T-helper 1 cell treated with Interleukin-12 subunit alpha and Interleukin-12 subunit beta and Interleukin-4 antibody, amounts not matched to agents 30 μg/mL and 1 μg/mL, for 36 hours (primary cell): ENCODE measurements at regions not wholly inside any gene's neighbourhood (a gene's known extent, or its start where the extent isn't known, plus 50 kb on each side); places are given as distances from the start of the nearest gene placed in this dataset.

Experiments used
- H3K27ac Mint-ChIP-seq: one replicate; pipeline ENCODE4 v1.8.0; 2021; ENCODE audit warnings: mild to moderate bottlenecking, mixed read lengths
- H3K27me3 Mint-ChIP-seq: one replicate; pipeline ENCODE4 v1.8.0; 2021; ENCODE audit warnings: low read depth, mixed read lengths
- H3K36me3 Mint-ChIP-seq: one replicate; pipeline ENCODE4 v1.8.0; 2021; ENCODE audit warnings: low read depth, mixed read lengths
- H3K4me1 Mint-ChIP-seq: one replicate; pipeline ENCODE4 v1.8.0; 2021; ENCODE audit warnings: low read depth, mixed read lengths
- H3K4me3 Mint-ChIP-seq: one replicate; pipeline ENCODE4 v1.8.0; 2021; ENCODE audit warnings: mild to moderate bottlenecking, moderate library complexity, mixed read lengths
- H3K9me3 Mint-ChIP-seq: one replicate; pipeline ENCODE4 v1.8.0; 2021; ENCODE audit warnings: mixed read lengths

DNA sequence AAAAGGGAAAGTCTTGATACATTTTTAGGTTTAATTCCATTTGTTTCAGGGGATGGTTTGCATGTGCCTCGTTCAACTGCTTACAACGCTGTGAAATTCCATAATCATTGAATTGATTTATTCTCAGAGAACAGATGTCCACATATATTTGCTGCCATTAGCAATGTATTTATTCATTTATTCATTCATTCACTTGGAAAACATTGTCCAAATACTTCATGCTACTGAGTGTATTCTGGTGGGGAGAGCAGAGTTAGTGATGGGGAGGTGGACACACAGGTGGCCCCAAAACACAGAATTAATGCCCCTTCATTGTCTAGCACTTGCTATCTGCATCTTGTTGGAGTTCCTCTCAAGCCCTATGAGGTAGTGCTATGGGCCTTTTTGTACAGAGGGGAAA is 141.2 kb upstream of the PARP11 start:
- Mint-ChIP-seq H3K9me3 (no peaks in the 10 kb centered on the region), H3K4me1 (no peaks in the 10 kb centered on the region), H3K27me3 (peaks cover 7% of the 10 kb centered on the region), H3K36me3 (no peaks in the 10 kb centered on the region), H3K4me3 (no peak overlapping the region), H3K27ac (no peak overlapping the region)

DNA sequence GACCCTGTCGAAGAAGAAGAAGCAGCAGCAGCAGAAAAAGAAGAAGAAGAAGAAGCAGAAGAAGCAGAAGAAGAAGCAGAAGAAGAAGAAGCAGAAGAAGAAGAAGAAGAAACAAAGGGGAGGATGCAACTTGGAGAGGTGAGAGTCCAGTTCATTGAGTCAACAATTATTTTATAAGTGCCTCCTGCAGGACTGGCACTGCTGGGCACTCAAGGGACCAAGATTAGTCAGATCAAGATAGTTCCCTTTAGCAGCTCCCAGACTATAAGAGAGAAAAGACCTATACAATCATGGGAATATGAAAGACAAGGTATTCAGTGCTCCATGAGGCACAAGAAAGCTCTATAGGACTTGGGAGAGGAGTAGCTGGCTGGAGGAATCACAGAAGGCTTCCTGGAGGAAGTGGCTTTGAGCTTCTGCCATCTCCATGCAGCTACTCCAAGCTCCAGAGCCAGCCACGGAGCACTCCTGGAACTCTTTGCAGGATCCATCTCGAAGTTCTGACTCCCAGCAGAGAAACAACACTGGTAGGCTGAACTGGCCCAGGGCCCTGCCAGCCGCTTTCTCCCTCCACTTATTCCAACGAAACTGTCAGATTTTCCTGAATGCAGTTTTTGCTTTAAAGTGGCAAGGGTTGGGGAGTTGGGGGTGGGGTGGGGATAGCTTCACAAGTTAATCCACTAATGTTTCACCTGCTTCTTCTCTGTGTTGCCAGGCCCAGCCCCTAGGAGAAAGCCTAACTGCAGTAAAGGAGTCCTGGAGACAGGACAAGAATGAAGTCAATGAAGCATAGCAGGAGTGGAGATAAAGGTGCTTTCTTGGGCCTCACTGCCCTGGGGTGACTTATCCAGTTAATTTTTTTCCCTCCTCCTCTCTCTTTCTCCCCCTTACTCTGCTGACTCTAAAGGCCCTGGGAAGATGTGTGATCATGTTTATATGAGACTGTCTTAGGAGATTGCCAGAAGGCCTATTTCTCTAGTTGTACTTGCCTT is 140.1 kb upstream of the PARP11 start:
- no peaks in the 10 kb centered on the region for H3K9me3 Mint-ChIP-seq

DNA sequence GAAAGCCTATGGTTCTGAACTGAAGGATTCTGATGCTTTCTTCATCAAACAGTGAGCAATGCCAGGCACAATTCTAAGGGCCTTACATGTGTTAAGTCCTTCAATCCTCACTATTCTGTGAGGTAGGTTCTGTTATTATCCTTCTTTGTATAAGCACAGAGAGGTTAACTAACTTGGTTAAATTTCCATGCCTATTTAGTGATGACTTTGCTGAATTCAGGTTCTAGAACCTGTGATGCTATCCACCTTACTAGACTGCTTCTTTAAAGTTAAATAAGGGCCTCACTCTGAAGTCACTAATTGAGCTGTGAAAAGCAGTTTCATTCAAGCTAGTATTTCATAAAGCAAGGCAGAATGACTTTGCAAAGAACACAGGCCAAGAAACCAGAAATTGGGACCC is 138.9 kb upstream of the PARP11 start:
- Mint-ChIP-seq H3K27ac (no peak overlapping the region), H3K9me3 (no peaks in the 10 kb centered on the region), H3K36me3 (no peaks in the 10 kb centered on the region), H3K4me1 (no peaks in the 10 kb centered on the region), H3K27me3 (peaks cover 5% of the 10 kb centered on the region), H3K4me3 (no peak overlapping the region)

More for the DNA sequence above, 140.1 kb upstream of the PARP11 start:
- no peak overlapping the region for H3K4me3 Mint-ChIP-seq
- no peaks in the 10 kb centered on the region for H3K36me3 Mint-ChIP-seq
- H3K27ac Mint-ChIP-seq = no peak overlapping the region
- peaks cover 5% of the 10 kb centered on the region for H3K27me3 Mint-ChIP-seq
- H3K4me1 Mint-ChIP-seq = no peaks in the 10 kb centered on the region

DNA sequence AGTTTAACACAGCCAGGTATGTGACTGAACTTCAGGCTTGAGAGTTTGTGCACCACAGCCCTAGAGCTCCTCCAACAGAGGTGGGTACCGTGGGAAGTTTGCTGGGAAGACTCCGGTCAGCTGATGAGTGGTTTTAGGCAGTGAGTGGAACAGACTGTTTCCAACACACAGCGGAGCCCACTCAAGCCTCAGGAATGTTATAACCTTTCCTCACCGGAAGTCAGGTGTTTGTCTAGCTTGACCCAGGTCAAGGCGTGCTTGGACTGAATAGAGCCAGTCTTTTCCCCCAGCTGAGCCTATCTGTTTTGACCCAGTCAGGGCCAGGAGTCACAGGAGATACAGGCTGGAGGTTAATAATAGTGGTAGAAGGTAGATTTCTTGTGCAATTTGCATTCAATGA is 138.4 kb upstream of the PARP11 start:
- Mint-ChIP-seq H3K27ac (no peak overlapping the region), H3K36me3 (no peaks in the 10 kb centered on the region)

DNA sequence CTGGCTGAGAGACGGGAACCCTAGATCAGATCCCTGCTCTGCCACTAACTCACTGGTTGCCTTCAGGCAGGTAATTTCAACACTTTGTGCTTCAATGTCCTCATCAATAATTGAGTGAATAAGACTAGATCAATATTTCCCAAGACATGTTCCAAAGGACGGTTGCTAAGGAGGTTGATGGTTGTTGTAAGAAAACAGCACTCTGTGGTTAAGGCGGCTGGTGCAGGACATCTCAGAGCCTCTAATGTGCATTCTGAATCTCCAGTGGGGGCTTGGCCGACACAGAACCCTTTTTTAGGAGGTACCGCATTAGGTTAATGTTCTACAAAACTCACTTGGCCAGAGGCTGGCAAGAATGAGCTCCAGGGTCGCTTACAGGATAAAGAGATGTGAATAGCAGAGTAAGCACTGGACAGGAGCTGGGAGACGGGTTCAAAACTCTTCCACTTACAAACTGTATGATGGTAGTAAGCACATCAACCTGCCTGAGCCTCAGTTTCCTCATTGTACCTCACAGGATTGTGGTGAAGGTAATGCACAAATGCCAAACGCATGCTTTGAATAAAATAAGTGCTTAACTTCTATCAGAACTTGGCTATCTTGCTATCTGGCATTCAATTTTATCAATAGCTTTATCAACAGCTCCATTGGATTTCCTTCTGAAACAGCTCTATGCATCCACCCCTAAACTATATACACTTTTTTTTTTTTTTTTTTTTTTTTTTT is 136.9 kb upstream of the PARP11 start:
- Mint-ChIP-seq H3K9me3 (no peaks in the 10 kb centered on the region), H3K27me3 (peaks cover 5% of the 10 kb centered on the region), H3K36me3 (no peaks in the 10 kb centered on the region), H3K4me3 (no peak overlapping the region), H3K4me1 (no peaks in the 10 kb centered on the region), H3K27ac (no peak overlapping the region)

More for the DNA sequence above, 138.4 kb upstream of the PARP11 start:
- peaks cover 5% of the 10 kb centered on the region for H3K27me3 Mint-ChIP-seq
- H3K4me1 Mint-ChIP-seq = no peaks in the 10 kb centered on the region
- no peak overlapping the region for H3K4me3 Mint-ChIP-seq
- no peaks in the 10 kb centered on the region for H3K9me3 Mint-ChIP-seq

DNA sequence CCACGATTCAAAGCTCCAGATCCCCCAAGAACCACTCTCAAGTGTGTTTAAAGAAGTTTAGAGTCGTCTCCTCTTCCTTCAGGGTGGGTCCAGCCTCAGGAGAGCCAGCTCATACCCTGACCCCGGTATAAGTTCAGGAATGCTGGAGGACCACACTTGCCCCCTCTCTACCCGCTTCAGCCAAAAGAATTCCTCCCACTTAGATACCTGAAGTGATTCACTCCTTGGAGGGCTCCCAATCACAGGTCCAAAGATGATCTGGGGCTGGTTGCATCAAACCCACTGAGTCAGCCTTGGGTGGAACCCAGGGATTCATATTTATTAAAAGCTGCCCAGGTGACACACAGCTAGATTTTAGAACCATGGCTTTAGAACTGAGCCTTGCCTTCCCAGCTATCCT is 133.5 kb upstream of the PARP11 start:
- Mint-ChIP-seq H3K27me3 (peaks cover 4% of the 10 kb centered on the region), H3K4me3 (no peak overlapping the region), H3K4me1 (no peaks in the 10 kb centered on the region), H3K9me3 (no peaks in the 10 kb centered on the region), H3K27ac (no peak overlapping the region), H3K36me3 (no peaks in the 10 kb centered on the region)

DNA sequence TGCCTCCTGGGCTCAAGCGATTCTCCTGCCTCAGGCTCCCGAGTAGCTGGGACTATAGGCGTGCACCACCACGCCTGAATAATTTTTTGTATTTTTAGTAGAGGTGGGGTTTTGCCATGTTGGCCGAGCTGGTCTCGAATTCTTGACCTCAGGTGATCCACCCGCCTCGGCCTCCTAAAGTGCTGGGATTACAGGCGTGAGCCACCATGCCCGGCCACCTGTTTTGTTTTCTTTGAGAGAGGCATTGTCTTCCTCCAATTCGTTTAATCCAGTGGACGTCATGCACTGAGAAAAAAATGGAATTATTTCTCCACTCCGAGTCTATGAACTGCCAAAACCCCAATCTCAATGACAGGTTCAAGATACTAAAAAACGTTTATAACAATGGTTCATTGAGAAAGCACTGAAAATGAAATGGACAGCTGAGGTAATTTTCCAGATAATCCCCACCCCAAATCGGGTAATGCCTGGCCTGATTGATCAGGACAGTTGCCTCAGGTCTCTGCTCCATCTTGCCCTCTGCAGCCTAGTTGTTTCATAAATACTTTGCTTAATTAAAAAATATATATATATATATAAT is 132.7 kb upstream of the PARP11 start:
- no peak overlapping the region for H3K4me3 Mint-ChIP-seq
- no peak overlapping the region for H3K27ac Mint-ChIP-seq
- H3K36me3 Mint-ChIP-seq = no peaks in the 10 kb centered on the region
- no peaks in the 10 kb centered on the region for H3K27me3 Mint-ChIP-seq
- H3K9me3 Mint-ChIP-seq = peaks cover 5% of the 10 kb centered on the region
- H3K4me1 Mint-ChIP-seq = no peaks in the 10 kb centered on the region

DNA sequence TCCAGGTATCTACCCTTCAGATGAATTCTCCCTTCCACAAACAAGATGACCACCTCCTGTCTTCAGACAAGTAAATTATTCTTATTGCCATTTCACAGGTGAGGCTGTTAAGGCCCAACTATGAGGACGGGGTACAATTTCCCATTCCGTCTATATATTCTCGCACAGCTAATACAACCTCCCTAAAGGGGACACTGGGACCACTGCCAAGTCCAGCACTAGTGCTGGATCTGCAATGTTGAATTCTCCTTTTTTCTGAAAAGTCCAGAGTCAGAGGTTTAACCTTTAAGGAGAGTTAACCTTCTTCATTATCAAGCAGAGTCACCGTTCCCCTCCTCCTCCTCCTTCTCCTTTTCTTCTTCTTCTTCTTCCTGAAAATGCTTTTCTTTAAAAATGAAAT is 130.4 kb upstream of the PARP11 start:
- Mint-ChIP-seq H3K4me1 (no peaks in the 10 kb centered on the region), H3K36me3 (no peaks in the 10 kb centered on the region), H3K27me3 (peaks cover 5% of the 10 kb centered on the region), H3K4me3 (no peak overlapping the region), H3K27ac (no peak overlapping the region), H3K9me3 (peaks cover 9% of the 10 kb centered on the region)

DNA sequence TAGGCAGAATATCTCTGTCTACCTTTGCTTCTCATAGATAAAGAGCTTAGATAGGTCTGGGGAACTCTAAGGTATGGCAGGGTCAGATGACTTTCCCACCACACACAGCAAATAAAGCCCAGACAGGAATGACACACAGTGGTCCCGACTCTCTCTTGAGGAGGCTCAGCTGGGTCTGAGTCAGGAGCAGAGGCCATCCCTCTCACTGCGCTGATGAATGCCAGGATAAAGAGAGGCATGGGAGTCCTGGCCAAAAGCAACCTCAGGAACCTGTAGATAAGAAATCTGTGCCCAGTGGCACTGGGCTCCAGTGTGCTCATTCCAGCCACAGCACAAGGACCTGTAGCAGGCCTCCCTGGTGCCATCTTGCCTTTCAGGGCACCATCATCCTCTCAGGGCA is 129.4 kb upstream of the PARP11 start:
- Mint-ChIP-seq H3K36me3 (no peaks in the 10 kb centered on the region), H3K9me3 (peaks cover 9% of the 10 kb centered on the region), H3K27ac (no peak overlapping the region), H3K27me3 (peaks cover 5% of the 10 kb centered on the region), H3K4me1 (peaks cover 2% of the 10 kb centered on the region), H3K4me3 (no peak overlapping the region)

DNA sequence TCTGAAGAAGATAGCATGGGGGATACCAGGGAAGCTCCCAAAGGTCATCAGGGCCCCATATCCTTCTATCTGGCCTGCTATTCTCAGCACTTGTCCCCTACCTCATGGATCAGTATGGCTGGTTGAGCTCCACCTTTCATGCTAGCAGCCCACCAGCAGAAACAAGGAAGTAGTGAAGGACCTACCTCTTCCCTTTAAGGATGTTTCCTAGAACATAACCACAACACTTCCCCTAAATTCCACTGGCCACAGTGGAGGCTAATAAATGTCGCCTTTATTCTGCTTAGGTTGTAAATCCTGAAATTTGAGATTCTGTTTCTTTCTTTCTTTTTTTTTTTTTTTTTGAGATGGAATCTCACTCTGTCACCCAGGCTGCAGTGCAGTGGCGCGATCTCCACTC is 128.6 kb upstream of the PARP11 start:
- Mint-ChIP-seq H3K4me1 (peaks cover 6% of the 10 kb centered on the region), H3K27ac (no peak overlapping the region), H3K27me3 (peaks cover 5% of the 10 kb centered on the region), H3K4me3 (no peak overlapping the region), H3K36me3 (no peaks in the 10 kb centered on the region), H3K9me3 (peaks cover 9% of the 10 kb centered on the region)

DNA sequence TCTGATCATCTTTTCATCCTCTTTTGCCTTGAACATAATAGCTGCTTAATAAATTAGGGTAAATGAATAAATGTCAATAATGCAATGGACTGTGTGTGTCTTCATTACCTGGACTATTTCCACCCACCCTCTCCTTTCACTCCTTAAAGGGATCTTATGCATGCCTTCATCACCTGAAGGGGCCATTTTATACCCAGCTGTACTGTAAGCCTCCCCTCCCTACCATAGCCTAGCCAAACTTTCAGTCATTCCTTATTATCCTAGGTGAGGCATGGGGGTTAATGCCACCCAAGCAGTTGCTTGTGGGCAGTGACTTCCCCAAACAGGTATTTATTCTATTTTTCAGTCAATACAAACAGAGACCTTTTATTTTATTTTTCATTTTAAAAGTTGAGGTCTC is 127.8 kb upstream of the PARP11 start:
- peaks cover 5% of the 10 kb centered on the region for H3K27me3 Mint-ChIP-seq
- no peak overlapping the region for H3K27ac Mint-ChIP-seq

DNA sequence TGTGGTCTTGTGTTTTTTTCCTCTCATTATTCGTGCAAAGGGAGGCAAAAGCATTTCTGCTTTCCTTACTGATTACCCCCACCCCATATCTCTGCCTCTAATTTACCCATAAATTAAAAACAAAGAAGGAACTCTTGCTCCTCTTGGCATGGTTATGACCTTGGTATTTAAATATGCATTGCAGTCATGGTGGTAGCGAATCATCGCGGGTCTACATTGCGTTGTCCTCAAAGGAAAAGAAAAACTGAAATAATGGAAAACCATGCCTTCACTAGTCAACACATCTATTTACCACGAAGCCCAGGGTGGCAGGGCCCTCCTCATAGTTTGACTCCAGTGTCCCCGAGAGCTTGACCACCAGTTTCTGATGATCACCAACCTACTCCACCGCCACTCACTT is 126.7 kb upstream of the PARP11 start:
- Mint-ChIP-seq H3K36me3 (no peaks in the 10 kb centered on the region), H3K4me3 (no peak overlapping the region), H3K9me3 (peaks cover 9% of the 10 kb centered on the region), H3K27ac (no peak overlapping the region), H3K4me1 (peaks cover 15% of the 10 kb centered on the region), H3K27me3 (peaks cover 5% of the 10 kb centered on the region)

More for the DNA sequence above, 127.8 kb upstream of the PARP11 start:
- Mint-ChIP-seq H3K4me3 (no peak overlapping the region), H3K36me3 (no peaks in the 10 kb centered on the region), H3K4me1 (peaks cover 12% of the 10 kb centered on the region), H3K9me3 (peaks cover 9% of the 10 kb centered on the region)

DNA sequence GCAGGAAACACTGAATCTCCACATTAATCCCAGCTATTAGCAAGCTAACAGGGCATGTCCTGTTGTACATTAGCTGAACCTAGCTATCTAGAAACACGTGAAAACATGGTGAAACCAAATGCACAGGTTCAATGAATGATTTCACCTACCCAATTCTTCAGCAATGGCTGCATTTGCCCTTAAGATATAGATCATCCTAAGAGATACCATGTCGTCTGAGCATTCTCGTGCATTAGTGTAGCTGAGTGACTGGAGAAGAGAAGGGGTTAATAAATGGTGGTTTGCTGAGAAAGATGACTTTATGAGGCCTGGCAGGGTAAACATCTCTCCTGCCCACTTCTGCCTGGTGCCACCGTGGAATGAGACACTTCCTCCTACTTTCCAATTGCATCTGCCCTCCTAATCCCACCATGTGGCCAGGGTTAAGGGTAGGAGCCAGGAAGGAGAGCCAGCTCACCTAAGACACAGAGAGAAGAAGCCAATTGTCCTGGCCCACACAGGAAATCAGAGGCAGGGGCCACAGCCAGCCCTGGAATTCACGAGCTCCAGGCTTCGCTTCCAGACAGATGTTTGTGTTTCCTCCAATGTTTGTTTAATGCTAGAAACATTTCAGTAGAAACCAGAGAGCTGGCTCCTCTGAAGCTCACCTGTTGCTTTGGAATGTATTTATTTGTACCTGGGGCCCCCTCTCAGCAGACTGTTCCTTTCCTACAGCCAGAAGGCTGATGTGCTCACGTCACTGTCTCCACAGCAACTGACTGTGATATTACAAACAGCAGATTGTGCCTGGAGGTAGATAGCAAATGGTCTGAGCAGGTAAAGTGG is 126.0 kb upstream of the PARP11 start:
- H3K4me3 Mint-ChIP-seq = no peak overlapping the region
- H3K27me3 Mint-ChIP-seq = peaks cover 5% of the 10 kb centered on the region
- no peak overlapping the region for H3K27ac Mint-ChIP-seq
- H3K4me1 Mint-ChIP-seq = peaks cover 15% of the 10 kb centered on the region
- no peaks in the 10 kb centered on the region for H3K36me3 Mint-ChIP-seq
- peaks cover 9% of the 10 kb centered on the region for H3K9me3 Mint-ChIP-seq

DNA sequence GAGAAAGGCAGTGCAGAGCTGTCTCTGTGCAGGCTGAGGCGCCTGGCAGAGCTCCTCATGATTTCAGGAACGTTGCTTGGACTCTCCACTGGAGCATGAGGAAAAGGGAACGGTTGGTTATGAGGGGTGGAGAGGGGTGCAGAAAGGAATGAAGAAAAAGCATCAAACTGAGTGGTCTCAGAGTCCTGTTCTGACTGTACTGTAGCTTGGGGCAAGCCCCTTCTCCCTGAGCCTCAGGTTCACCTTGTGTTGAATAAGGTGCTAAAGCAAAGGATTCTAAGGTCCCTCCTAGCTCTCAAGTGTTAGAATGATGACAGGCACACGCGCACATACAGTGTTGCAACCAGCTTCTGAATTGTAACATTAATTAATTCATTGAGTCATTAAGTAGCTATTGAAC is 125.2 kb upstream of the PARP11 start:
- Mint-ChIP-seq H3K27me3 (peaks cover 9% of the 10 kb centered on the region), H3K4me3 (no peak overlapping the region), H3K27ac (no peak overlapping the region), H3K36me3 (no peaks in the 10 kb centered on the region), H3K4me1 (peaks cover 15% of the 10 kb centered on the region), H3K9me3 (peaks cover 9% of the 10 kb centered on the region)
